ENCODE measurements at regions not wholly inside any gene's neighbourhood (a gene's known extent, or its start where the extent isn't known, plus 50 kb on each side); places are given as distances from the start of the nearest gene placed in this dataset.

DNA sequence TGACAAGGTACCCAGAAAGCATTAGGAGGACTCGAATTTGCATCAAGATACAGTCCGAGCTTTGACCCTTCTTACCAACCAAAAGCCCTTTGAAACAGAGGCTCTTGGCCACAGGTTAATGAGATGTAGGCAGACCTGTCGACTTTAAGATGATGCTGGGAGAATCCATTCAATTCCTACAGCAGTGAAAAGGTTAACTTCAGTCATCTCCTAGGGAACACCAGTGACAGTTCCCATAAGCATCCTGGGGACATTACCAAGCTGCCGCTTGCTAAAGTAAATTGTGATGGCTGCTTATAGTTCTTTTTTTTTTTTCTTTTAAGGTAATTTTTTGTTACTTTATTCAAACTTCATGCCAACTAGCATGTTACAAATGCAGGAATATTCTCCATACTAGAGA is 379.3 kb downstream of the SOX11 start:
- H3K4me3 ChIP-seq (replicated peaks in 1 of 3; ENCODE audit: insufficient read depth in 1 of 3, low read depth in 2 of 3, low read length in 3 of 3) = no peak overlapping the region
- no peaks in the 10 kb centered on the region for H3K27me3 ChIP-seq (ENCODE audit: control insufficient read depth in 1 of 2, insufficient read depth in 2 of 2, low read length in 2 of 2)
- no peak overlapping the region for H3K4me2 ChIP-seq (ENCODE audit: low read depth, low read length)
- no peak for DNase-seq (ENCODE audit: low spot score)
- H3K9ac ChIP-seq (ENCODE audit: insufficient read depth, low read depth, low read length) = no peak overlapping the region
- H3K4me1 ChIP-seq (ENCODE audit: insufficient read depth, low read length) = no peaks in the 10 kb centered on the region
- H3K79me2 ChIP-seq (ENCODE audit: insufficient read depth, low read length) = no peaks in the 10 kb centered on the region
- H4K20me1 ChIP-seq (ENCODE audit: insufficient read depth, low read length) = no peaks in the 10 kb centered on the region
- CTCF ChIA-PET (ENCODE audit: low intra/inter-chr PET ratio, low total read pairs) = no interaction called here
- FAIRE-seq = no peak
- TF ChIP-seq FUBP1 (CRISPR knock-in tag; IDR thresholded peaks at IDR 0.05; ENCODE audit: borderline replicate concordance) (no peak), ARNT (IDR thresholded peaks at IDR 0.05) (no peak), ZNF616 (CRISPR knock-in tag; IDR thresholded peaks at IDR 0.05; ENCODE audit: low read depth) (no peak), ZNF143 (CRISPR knock-in tag; IDR thresholded peaks at IDR 0.05) (no peak), POLR2A (IDR thresholded peaks at IDR 0.05; ENCODE audit: insufficient read depth in 1 of 2, low read depth in 2 of 2, low read length in 2 of 2) (no peak), ZHX2 (IDR thresholded peaks at IDR 0.05; ENCODE audit: low read depth) (no peak), ZHX2 (CRISPR knock-in tag; IDR thresholded peaks at IDR 0.05; ENCODE audit: borderline replicate concordance) (no peak), ZNF740 (CRISPR knock-in tag; IDR thresholded peaks at IDR 0.05) (no peak), ZNF446 (CRISPR knock-in tag; IDR thresholded peaks at IDR 0.05) (no peak), ZFP41 (CRISPR knock-in tag; IDR thresholded peaks at IDR 0.05; ENCODE audit: borderline replicate concordance) (no peak), JUND (CRISPR knock-in tag; IDR thresholded peaks at IDR 0.05) (no peak), ZNF224 (CRISPR knock-in tag; IDR thresholded peaks at IDR 0.05) (no peak), YEATS2 (CRISPR knock-in tag; IDR thresholded peaks at IDR 0.05; ENCODE audit: borderline replicate concordance) (no peak), ARNT2 (CRISPR knock-in tag; IDR thresholded peaks at IDR 0.05; ENCODE audit: low read depth) (no peak), HIVEP1 (CRISPR knock-in tag; IDR thresholded peaks at IDR 0.05) (no peak)
- TF ChIP-seq, protein P1, sequence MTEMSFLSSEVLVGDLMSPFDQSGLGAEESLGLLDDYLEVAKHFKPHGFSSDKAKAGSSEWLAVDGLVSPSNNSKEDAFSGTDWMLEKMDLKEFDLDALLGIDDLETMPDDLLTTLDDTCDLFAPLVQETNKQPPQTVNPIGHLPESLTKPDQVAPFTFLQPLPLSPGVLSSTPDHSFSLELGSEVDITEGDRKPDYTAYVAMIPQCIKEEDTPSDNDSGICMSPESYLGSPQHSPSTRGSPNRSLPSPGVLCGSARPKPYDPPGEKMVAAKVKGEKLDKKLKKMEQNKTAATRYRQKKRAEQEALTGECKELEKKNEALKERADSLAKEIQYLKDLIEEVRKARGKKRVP (CRISPR knock-in tag; IDR thresholded peaks at IDR 0.05) = no peak
- TF ChIP-seq, protein P2, sequence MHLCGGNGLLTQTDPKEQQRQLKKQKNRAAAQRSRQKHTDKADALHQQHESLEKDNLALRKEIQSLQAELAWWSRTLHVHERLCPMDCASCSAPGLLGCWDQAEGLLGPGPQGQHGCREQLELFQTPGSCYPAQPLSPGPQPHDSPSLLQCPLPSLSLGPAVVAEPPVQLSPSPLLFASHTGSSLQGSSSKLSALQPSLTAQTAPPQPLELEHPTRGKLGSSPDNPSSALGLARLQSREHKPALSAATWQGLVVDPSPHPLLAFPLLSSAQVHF (CRISPR knock-in tag; IDR thresholded peaks at IDR 0.05) = no peak
- in situ Hi-C loops (cut with HindIII; ENCODE audit: extremely low pct_ligation_motif_present, low pct_unique_long_range_greater_than_20kb) (no loop called here), intact Hi-C loops (cut with micrococcal nuclease; ENCODE audit: unreplicated experiment) (no loop called here)
- H2AFZ ChIP-seq (ENCODE audit: low read length) = no peak overlapping the region
- H3K36me3 ChIP-seq (replicated peaks in 1 of 2; ENCODE audit: control insufficient read depth in 1 of 2, insufficient read depth in 2 of 2, low read length in 2 of 2) = no peaks in the 10 kb centered on the region
- BruUV-seq (replicated peaks) = no TSS peak
- H3K27ac ChIP-seq (ENCODE audit: extremely low read length, insufficient read depth, low read length) = no peak overlapping the region
- WGBS (ENCODE audit: low lambda C conversion rate) = 2% methylated on average over 4 of the region's 4 CpGs
- POLR2A ChIA-PET = no interaction called here
- ATAC-seq = no peak
- 0 out of 2 replicates have a peak, but pooled peaks cover 9% of the 10 kb centered on the region for H3K9me3 ChIP-seq (ENCODE audit: low read length)

Measured in HepG2 (cell line).